MM.1S (cell line): ENCODE measurements at regions not wholly inside any gene's neighbourhood (a gene's known extent, or its start where the extent isn't known, plus 50 kb on each side); places are given as distances from the start of the nearest gene placed in this dataset.

Experiments used
- CTCF ChIP-seq: fragments of 300-600 bp; sonication (generic); IDR thresholded peaks from 2 replicates; pipeline ENCODE4 v1.5.1; 2016; ENCODE audit warnings: antibody characterized with exemption, low read length, mixed read lengths
- EZH2 ChIP-seq: fragments of 300-600 bp; sonication (generic); optimal IDR thresholded peaks from 2 replicates; pipeline ENCODE3; 2017; ENCODE audit warnings: low read depth, mild to moderate bottlenecking, antibody characterized with exemption, low read length, mixed read lengths

DNA sequence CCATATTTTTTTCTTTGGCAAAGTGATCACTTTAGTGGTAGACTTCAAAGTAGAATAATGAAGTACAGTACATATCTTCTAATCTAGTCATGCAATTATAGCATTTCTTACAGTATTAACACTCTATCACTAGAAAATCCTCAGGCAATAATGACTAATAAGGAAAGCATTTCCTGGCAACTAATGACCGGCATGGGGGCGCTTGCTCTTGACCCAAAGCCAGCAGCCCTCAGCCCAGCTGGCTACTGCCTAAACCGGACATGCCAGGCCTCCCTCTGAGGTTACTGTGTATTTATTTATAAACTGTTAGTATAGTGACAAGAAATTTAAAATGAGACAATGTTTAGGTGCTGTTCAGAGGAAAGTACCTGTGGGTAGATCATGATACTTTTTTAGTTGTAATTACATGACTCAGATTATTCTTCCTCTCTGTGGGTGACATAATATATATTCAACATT is 633.8 kb downstream of the PTPRC start:
- TF ChIP-seq CTCF = no peak
- no peak for TF ChIP-seq EZH2
